DND-41 (cell line): ENCODE measurements at regions not wholly inside any gene's neighbourhood (a gene's known extent, or its start where the extent isn't known, plus 50 kb on each side); places are given as distances from the start of the nearest gene placed in this dataset.

Experiments
- ATAC-seq: fragments of 200-7000 bp; cut with Tn5 transposase; 3 replicates; pipeline ENCODE4 v1.9.1; 2021; ENCODE audit warnings: low read depth; ENCODE audit not compliant: insufficient read depth
- DNase-seq: peaks from one replicate; pipeline ENCODE4 v3.0.0-alpha.2; 2020
- H2AFZ ChIP-seq: 2 replicates; pipeline ENCODE4 v1.6.0; 2012; ENCODE audit warnings: low read depth, low read length
- H3K27ac ChIP-seq: 2 replicates; pipeline ENCODE4 v1.5.1; 2012; ENCODE audit warnings: low read length, inconsistent platforms
- H3K27me3 ChIP-seq: fragments of 200-600 bp; sonication (generic); 2 replicates; pipeline ENCODE4 v1.6.0; 2012; ENCODE audit warnings: low read length, mild to moderate bottlenecking, inconsistent platforms; ENCODE audit not compliant: insufficient read depth, poor library complexity
- H3K36me3 ChIP-seq: 2 replicates; pipeline ENCODE4 v1.5.1; 2012; ENCODE audit warnings: low read length, inconsistent platforms; ENCODE audit not compliant: insufficient read depth
- H3K4me1 ChIP-seq: 2 replicates; pipeline ENCODE4 v1.5.1; 2012; ENCODE audit warnings: mild to moderate bottlenecking, low read length; ENCODE audit not compliant: insufficient read depth
- H3K4me2 ChIP-seq: 2 replicates; pipeline ENCODE4 v1.6.0; 2012; ENCODE audit warnings: mild to moderate bottlenecking, moderate library complexity, low read length, inconsistent platforms; ENCODE audit not compliant: insufficient read depth
- H3K4me3 ChIP-seq, 2 experiments: fragments of 200-600 bp in 1 of 2; shearing (Covaris generic) in 1 of 2; 2 replicates each; pipeline ENCODE4 v1.5.1; 2012 to 2016; ENCODE audit warnings: inconsistent platforms in 2 of 2, low read length in 2 of 2, mild to moderate bottlenecking in 2 of 2, low read depth in 1 of 2, moderate library complexity in 1 of 2
- H3K79me2 ChIP-seq: 2 replicates; pipeline ENCODE4 v1.6.0; 2012; ENCODE audit warnings: low read length, inconsistent platforms; ENCODE audit not compliant: insufficient read depth
- H3K9ac ChIP-seq: 2 replicates; pipeline ENCODE4 v1.6.0; 2012; ENCODE audit warnings: low read depth, mild to moderate bottlenecking, inconsistent platforms, low read length, moderate library complexity
- H3K9me3 ChIP-seq: 2 replicates; pipeline ENCODE4 v1.5.1; 2012; ENCODE audit warnings: low read length, moderate library complexity, mild to moderate bottlenecking, inconsistent platforms; ENCODE audit not compliant: insufficient read depth, severe bottlenecking
- H4K20me1 ChIP-seq: 2 replicates; pipeline ENCODE4 v1.6.0; 2012; ENCODE audit warnings: low read length; ENCODE audit not compliant: insufficient read depth
- EZH2 ChIP-seq: IDR thresholded peaks from 3 replicates; pipeline ENCODE4 v1.6.1; 2012; ENCODE audit warnings: borderline replicate concordance, low read depth, mild to moderate bottlenecking, moderate library complexity, low read length, inconsistent platforms; ENCODE audit not compliant: severe bottlenecking
- TF ChIP-seq, protein P1 (sequence below): IDR thresholded peaks from 2 replicates; pipeline ENCODE4 v1.5.1; 2012; ENCODE audit warnings: borderline replicate concordance, low read length, moderate library complexity, mild to moderate bottlenecking; ENCODE audit not compliant: poor library complexity, severe bottlenecking; ENCODE audit errors: extremely low read depth

- ATAC-seq = no peak
- H3K4me2 ChIP-seq = no peak overlapping the region
Observed at GRCh38 chr4:31054295-31054694, 334.1 kb downstream of the PCDH7 start.

GRCh38 chr4:31058656-31059055, 338.5 kb downstream of the PCDH7 start:
- Histone ChIP-seq H3K27me3 (no peaks in the 10 kb centered on the region), H3K9ac (no peak overlapping the region), H3K4me2 (no peak overlapping the region), H3K79me2 (no peaks in the 10 kb centered on the region), H4K20me1 (no peaks in the 10 kb centered on the region), H3K4me3 (no peak overlapping the region), H3K9me3 (no peaks in the 10 kb centered on the region), H2AFZ (no peak overlapping the region), H3K36me3 (no peaks in the 10 kb centered on the region), H3K27ac (no peak overlapping the region), H3K4me1 (no peaks in the 10 kb centered on the region)
- ATAC-seq (no peak), DNase-seq (no peak)
- no peak for TF ChIP-seq EZH2
- TF ChIP-seq, protein P1, sequence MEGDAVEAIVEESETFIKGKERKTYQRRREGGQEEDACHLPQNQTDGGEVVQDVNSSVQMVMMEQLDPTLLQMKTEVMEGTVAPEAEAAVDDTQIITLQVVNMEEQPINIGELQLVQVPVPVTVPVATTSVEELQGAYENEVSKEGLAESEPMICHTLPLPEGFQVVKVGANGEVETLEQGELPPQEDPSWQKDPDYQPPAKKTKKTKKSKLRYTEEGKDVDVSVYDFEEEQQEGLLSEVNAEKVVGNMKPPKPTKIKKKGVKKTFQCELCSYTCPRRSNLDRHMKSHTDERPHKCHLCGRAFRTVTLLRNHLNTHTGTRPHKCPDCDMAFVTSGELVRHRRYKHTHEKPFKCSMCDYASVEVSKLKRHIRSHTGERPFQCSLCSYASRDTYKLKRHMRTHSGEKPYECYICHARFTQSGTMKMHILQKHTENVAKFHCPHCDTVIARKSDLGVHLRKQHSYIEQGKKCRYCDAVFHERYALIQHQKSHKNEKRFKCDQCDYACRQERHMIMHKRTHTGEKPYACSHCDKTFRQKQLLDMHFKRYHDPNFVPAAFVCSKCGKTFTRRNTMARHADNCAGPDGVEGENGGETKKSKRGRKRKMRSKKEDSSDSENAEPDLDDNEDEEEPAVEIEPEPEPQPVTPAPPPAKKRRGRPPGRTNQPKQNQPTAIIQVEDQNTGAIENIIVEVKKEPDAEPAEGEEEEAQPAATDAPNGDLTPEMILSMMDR = no peak

More at GRCh38 chr4:31054295-31054694, 334.1 kb downstream of the PCDH7 start:
- H3K27ac ChIP-seq = no peak overlapping the region
- no peak overlapping the region for H3K4me3 ChIP-seq
- H3K4me1 ChIP-seq = no peaks in the 10 kb centered on the region
- DNase-seq = no peak
- H2AFZ ChIP-seq = no peak overlapping the region
- H4K20me1 ChIP-seq = no peaks in the 10 kb centered on the region
- no peaks in the 10 kb centered on the region for H3K36me3 ChIP-seq
- H3K9ac ChIP-seq = no peak overlapping the region
- no peaks in the 10 kb centered on the region for H3K79me2 ChIP-seq
- TF ChIP-seq, protein P1 = no peak
- no peak for TF ChIP-seq EZH2
- H3K9me3 ChIP-seq = no peaks in the 10 kb centered on the region
- H3K27me3 ChIP-seq = no peaks in the 10 kb centered on the region

- H3K9ac ChIP-seq = no peak overlapping the region
- no peak overlapping the region for H3K27ac ChIP-seq
- TF ChIP-seq, protein P1 = no peak
- TF ChIP-seq EZH2 = no peak
- no peak overlapping the region for H3K4me2 ChIP-seq
- no peaks in the 10 kb centered on the region for H4K20me1 ChIP-seq
- ATAC-seq (no peak), DNase-seq (no peak)
- H3K9me3 ChIP-seq = no peaks in the 10 kb centered on the region
- no peaks in the 10 kb centered on the region for H3K79me2 ChIP-seq
- no peaks in the 10 kb centered on the region for H3K4me1 ChIP-seq
- no peak overlapping the region for H3K4me3 ChIP-seq
- no peak overlapping the region for H2AFZ ChIP-seq
- no peaks in the 10 kb centered on the region for H3K27me3 ChIP-seq
- H3K36me3 ChIP-seq = no peaks in the 10 kb centered on the region
Observed at GRCh38 chr4:31059753-31060522, 339.8 kb downstream of the PCDH7 start.

DNA sequence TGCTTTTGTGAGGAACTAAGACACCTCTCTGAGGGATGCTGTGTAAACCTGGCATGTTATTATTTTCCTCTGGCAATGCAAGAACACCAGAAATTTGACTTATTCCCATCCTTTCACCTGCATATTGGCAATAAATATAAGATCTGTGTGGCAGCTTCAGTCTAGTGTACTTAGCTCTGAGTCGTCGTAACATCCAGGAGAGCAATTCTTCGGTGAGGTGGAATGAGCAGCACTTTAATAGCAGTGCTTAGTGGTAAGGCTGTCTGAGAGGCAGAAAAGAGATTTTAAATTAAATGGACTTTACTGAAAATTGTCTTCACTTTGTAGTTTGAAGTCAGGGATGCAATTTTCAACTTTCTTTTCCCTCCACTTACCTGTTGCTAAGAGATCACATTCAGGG, 344.9 kb downstream of the PCDH7 start:
- H3K9me3 ChIP-seq = no peaks in the 10 kb centered on the region
- no peak overlapping the region for H3K4me3 ChIP-seq
- ATAC-seq = no peak
- H3K27ac ChIP-seq = no peak overlapping the region
- no peaks in the 10 kb centered on the region for H3K4me1 ChIP-seq
- H3K36me3 ChIP-seq = no peaks in the 10 kb centered on the region
- TF ChIP-seq, protein P1 = no peak
- no peak for TF ChIP-seq EZH2
- no peak overlapping the region for H2AFZ ChIP-seq
- no peak overlapping the region for H3K9ac ChIP-seq
- no peak for DNase-seq
- H3K27me3 ChIP-seq = no peaks in the 10 kb centered on the region
- H4K20me1 ChIP-seq = no peaks in the 10 kb centered on the region
- H3K4me2 ChIP-seq = no peak overlapping the region
- no peaks in the 10 kb centered on the region for H3K79me2 ChIP-seq
